K562 (cell line): ENCODE measurements at regions not wholly inside any gene's neighbourhood (a gene's known extent, or its start where the extent isn't known, plus 50 kb on each side); places are given as distances from the start of the nearest gene placed in this dataset.

ENCODE experiments used
- ATAC-seq: fragments of 200-7000 bp; cut with Tn5 transposase; 3 replicates; pipeline ENCODE4 v1.9.1; 2020; ENCODE audit warnings: moderate library complexity
- BruUV-seq: library from RNA; stranded (reverse); fragments of 400-500 nt; replicated peaks from 2 replicates; lab custom pipeline; 2021; lab: Mats Ljungman, UMichigan
- CTCF ChIA-PET: fragments of 300-600 bp; formaldehyde crosslinking; extraction: SDS; loops from one replicate; lab custom pipeline; 2021; ENCODE audit warnings: low intra/inter-chr PET ratio; lab: Yijun Ruan, JAX
- POLR2A ChIA-PET: fragments of 300-600, 350-650 bp; sonication (Branson Sonifier 250); formaldehyde crosslinking; extraction: SDS; loops from one replicate; lab custom pipeline; 2021; ENCODE audit warnings: antibody characterized with exemption, inconsistent platforms; lab: Yijun Ruan, JAX
- DNase-seq, 4 experiments: peaks; one replicate each; pipeline versions ENCODE4 v3.0.0 to v3.0.0-alpha.2; 2011 to 2018; ENCODE audit warnings: low spot score in 3 of 4, mixed read lengths in 3 of 4; ENCODE audit errors: extremely low read depth in 1 of 4
- FAIRE-seq: peaks from 2 replicates; lab custom pipeline; 2011; peaks lifted over from hg19 to GRCh38; lab: Jason Lieb, UNC
- H2AFZ ChIP-seq: 2 replicates; pipeline ENCODE4 v1.6.0; 2011; ENCODE audit warnings: low read depth, low read length, control low read depth, inconsistent platforms
- H3K27ac ChIP-seq: fragments of 200-600 bp; 3 replicates; pipeline ENCODE4 v1.8.0; 2011; ENCODE audit warnings: low read depth, mild to moderate bottlenecking, control low read depth, inconsistent platforms, low read length, moderate library complexity, mixed read lengths; ENCODE audit errors: extremely low read depth
- H3K27me3 ChIP-seq, 2 experiments: fragments of 300-600 bp in 1 of 2; 2 replicates in 1 of 2; 3 replicates in 1 of 2; pipeline versions ENCODE4 v1.6.0 to v1.8.0; 2011; ENCODE audit warnings: inconsistent platforms in 2 of 2, low read length in 2 of 2, mild to moderate bottlenecking in 1 of 2, mixed read lengths in 1 of 2, moderate library complexity in 1 of 2; ENCODE audit not compliant: control insufficient read depth in 2 of 2, insufficient read depth in 2 of 2
- H3K36me3 ChIP-seq: fragments of 300-600 bp; 3 replicates; pipeline ENCODE4 v1.8.0; 2011; ENCODE audit warnings: mild to moderate bottlenecking, low read length, inconsistent platforms; ENCODE audit not compliant: control insufficient read depth, insufficient read depth
- H3K4me1 ChIP-seq, 2 experiments: fragments of 200-600 bp in 1 of 2; replicated peaks in 1 of 2; 2 replicates in 1 of 2; 3 replicates in 1 of 2; pipeline versions ENCODE4 v1.5.1 to v1.8.0; 2011; ENCODE audit warnings: inconsistent platforms in 2 of 2, low read length in 2 of 2, mild to moderate bottlenecking in 1 of 2, mixed read lengths in 1 of 2, moderate library complexity in 1 of 2; ENCODE audit not compliant: control insufficient read depth in 2 of 2, insufficient read depth in 2 of 2
- H3K4me2 ChIP-seq: 2 replicates; pipeline ENCODE4 v1.6.1; 2011; ENCODE audit warnings: low read length, control low read depth, inconsistent platforms, mixed read lengths; ENCODE audit not compliant: insufficient read depth
- H3K4me3 ChIP-seq: fragments of 200-600 bp; sonication (generic), shearing (Covaris generic); 2 replicates; pipeline ENCODE4 v1.5.1; 2016; ENCODE audit warnings: control low read depth, inconsistent platforms
- H3K79me2 ChIP-seq: fragments of 200-600 bp; 3 replicates; pipeline ENCODE4 v1.8.0; 2011; ENCODE audit warnings: low read length, inconsistent platforms; ENCODE audit not compliant: control insufficient read depth, insufficient read depth
- H3K9ac ChIP-seq, 2 experiments: 2 replicates each; pipeline versions ENCODE4 v1.6.0 to v1.6.1; 2011; ENCODE audit warnings: low read depth in 2 of 2, low read length in 2 of 2, control low read depth in 1 of 2, inconsistent platforms in 1 of 2, mild to moderate bottlenecking in 1 of 2, mixed read lengths in 1 of 2; ENCODE audit not compliant: insufficient read depth in 1 of 2
- H3K9me1 ChIP-seq: one replicate; pipeline ENCODE4 v1.6.0; 2011; ENCODE audit warnings: inconsistent platforms, mild to moderate bottlenecking, low read length, moderate library complexity; ENCODE audit not compliant: control insufficient read depth, insufficient read depth
- H3K9me3 ChIP-seq: replicated peaks from 2 replicates; pipeline ENCODE4 v1.5.1; 2011; ENCODE audit warnings: low read depth, low read length, inconsistent platforms; ENCODE audit not compliant: control insufficient read depth, insufficient read depth
- H4K20me1 ChIP-seq: replicated peaks from 2 replicates; pipeline ENCODE4 v1.6.1; 2011; ENCODE audit warnings: low read length, inconsistent platforms, mixed read lengths; ENCODE audit not compliant: control insufficient read depth, insufficient read depth
- CBFA2T2 ChIP-seq: fragments of 450-650 bp; conservative IDR thresholded peaks from 2 replicates; pipeline ENCODE4 v1.6.1; 2017; ENCODE audit warnings: mild to moderate bottlenecking
- CHAMP1 ChIP-seq: fragments of 450-650 bp; IDR thresholded peaks from 2 replicates; pipeline ENCODE4 v1.6.1; 2016; ENCODE audit warnings: mild to moderate bottlenecking
- EHMT2 ChIP-seq: fragments of 450-650 bp; IDR thresholded peaks from 2 replicates; pipeline ENCODE4 v1.6.1; 2018; ENCODE audit warnings: antibody characterized with exemption
- IRF2 ChIP-seq: sonication (generic); formaldehyde crosslinking; IDR thresholded peaks from 2 replicates; pipeline ENCODE4 v1.8.1; 2022; ENCODE audit warnings: mild to moderate bottlenecking, missing genetic modification reagents
- KLF6 ChIP-seq: fragments of 250-450 bp; sonication (Bioruptor Pico); IDR thresholded peaks from 2 replicates; pipeline ENCODE4 v1.4.0; 2020; ENCODE audit warnings: mild to moderate bottlenecking, moderate library complexity, borderline replicate concordance
- MIER1 ChIP-seq: fragments of 450-650 bp; IDR thresholded peaks from 2 replicates; pipeline ENCODE4 v1.6.1; 2016; ENCODE audit warnings: antibody characterized with exemption, mild to moderate bottlenecking, low read depth
- ZKSCAN8 ChIP-seq: fragments of 200-800 bp; sonication (Bioruptor generic); IDR thresholded peaks from 2 replicates; pipeline ENCODE4 v1.6.1; 2016; ENCODE audit warnings: missing genetic modification characterization, missing compliant biosample characterization
- ZNF668 ChIP-seq: fragments of 250-450 bp; sonication (Bioruptor Pico); IDR thresholded peaks from 2 replicates; pipeline ENCODE4 v1.8.0; 2022; ENCODE audit warnings: mild to moderate bottlenecking, inconsistent platforms
- ZNF764 ChIP-seq: fragments of 250-450 bp; sonication (Bioruptor Pico); IDR thresholded peaks from 2 replicates; pipeline ENCODE4 v1.4.0; 2020; ENCODE audit warnings: low read depth, mild to moderate bottlenecking, moderate library complexity
- WGBS: fragments of 100-300 bp; shearing (Covaris generic); methylation state at CpG from one replicate; pipeline ENCODE4 v1.1.6; 2016; ENCODE audit warnings: low coverage, mixed read lengths; ENCODE audit not compliant: insufficient coverage; ENCODE audit errors: missing lambda C conversion rate; 5-methylcytosine and 5-hydroxymethylcytosine counted together
- in situ Hi-C: fragments of 300-500 bp; cut with MboI; formaldehyde crosslinking; loops from 4 replicates; pipeline ENCODE4 v1.15.0; 2018; ENCODE audit warnings: inconsistent platforms, mixed read lengths
- intact Hi-C: fragments of 100-400 bp; cut with micrococcal nuclease; formaldehyde crosslinking; loops from 2 replicates; pipeline ENCODE4 v1.14.2; 2022

GRCh38 chr7:22572292-22572691 is 72.3 kb upstream of the STEAP1B start:
- H3K27me3 ChIP-seq = no peaks in the 10 kb centered on the region
- H4K20me1 ChIP-seq = no peaks in the 10 kb centered on the region
- no peak overlapping the region for H2AFZ ChIP-seq
- DNase-seq (no peak), FAIRE-seq (no peak), ATAC-seq (no peak)
- TF ChIP-seq KLF6 (CRISPR knock-in tag) = no peak
- TF ChIP-seq MIER1 = no peak
- TF ChIP-seq IRF2 (CRISPR knock-in tag) = no peak
- TF ChIP-seq CBFA2T2 = no peak
- TF ChIP-seq EHMT2 = no peak
- TF ChIP-seq ZNF668 = no peak
- no peak for TF ChIP-seq CHAMP1
- no peak for TF ChIP-seq ZNF764 (CRISPR knock-in tag)
- no peak for TF ChIP-seq ZKSCAN8
- in situ Hi-C loops (no loop called here), intact Hi-C loops (no loop called here)
- H3K9me3 ChIP-seq = no peaks in the 10 kb centered on the region
- ChIA-PET CTCF (no interaction called here), POLR2A (interaction anchor here (0.7 kb wide), 1 partner anchor 1216 kb away, joined by 3 read pairs; no protein-coding TSS in a partner anchor)
- H3K27ac ChIP-seq = no peak overlapping the region
- 67% methylated on average over 8 of the region's 8 CpGs for WGBS
- BruUV-seq = no TSS peak
- H3K9me1 ChIP-seq = no peaks in the 10 kb centered on the region
- no peak overlapping the region for H3K4me2 ChIP-seq
- no peaks in the 10 kb centered on the region for H3K79me2 ChIP-seq
- H3K9ac ChIP-seq = no peak overlapping the region
- no peaks in the 10 kb centered on the region; the same call in 2 of the 3 replicates for H3K36me3 ChIP-seq
- H3K4me3 ChIP-seq = no peak overlapping the region
- H3K4me1 ChIP-seq = no peaks in the 10 kb centered on the region
